Colon (tissue), 2 donors: ENCODE measurements at regions not wholly inside any gene's neighbourhood (a gene's known extent, or its start where the extent isn't known, plus 50 kb on each side); places are given as distances from the start of the nearest gene placed in this dataset.

Experiments used
- FAIRE-seq: peaks from 2 replicates; lab custom pipeline; 2012; peaks lifted over from hg19 to GRCh38; lab: Jason Lieb, UNC
- donor health status: control.
- donor health status: control.

DNA sequence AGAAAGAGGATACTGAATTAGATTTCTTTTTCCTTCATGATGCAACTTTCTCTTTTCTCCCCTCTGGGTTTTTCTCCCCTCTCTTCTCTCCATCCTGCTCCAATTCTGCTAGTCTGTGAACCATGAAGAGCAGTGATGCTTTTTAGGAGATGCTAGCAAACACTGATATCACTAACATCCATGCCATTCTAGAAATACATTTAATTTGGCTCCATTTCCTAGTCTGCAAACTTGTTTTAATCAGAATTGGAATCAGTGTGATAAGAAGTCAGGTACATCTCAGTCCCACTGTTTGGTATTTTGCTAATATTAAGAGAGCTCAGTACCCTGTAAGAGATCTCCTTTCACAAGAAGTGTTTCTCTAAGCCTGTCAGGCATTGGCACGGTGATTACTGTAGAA lies 437.1 kb downstream of the RWDD3 start:
- FAIRE-seq, result no peak

DNA sequence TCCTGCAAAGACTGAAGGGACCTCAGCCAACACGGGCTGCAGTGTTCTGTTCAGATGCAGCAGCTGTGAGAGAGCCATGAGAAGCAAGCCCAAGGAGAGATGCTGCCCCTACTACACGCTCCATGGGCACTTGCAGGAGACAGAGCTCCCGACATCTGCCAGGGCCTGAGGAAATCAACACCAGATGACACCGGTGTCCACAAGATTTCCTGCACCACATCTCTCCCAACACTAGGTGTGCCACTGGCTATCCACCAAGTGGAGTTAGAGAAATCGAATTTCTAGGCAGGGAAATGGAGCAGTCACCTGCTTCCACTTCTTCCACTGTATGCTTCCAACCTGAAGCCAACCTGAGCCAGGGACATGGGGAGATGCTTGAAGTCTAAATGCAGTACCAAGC lies 445.3 kb downstream of the RWDD3 start:
- FAIRE-seq, result no peak

DNA sequence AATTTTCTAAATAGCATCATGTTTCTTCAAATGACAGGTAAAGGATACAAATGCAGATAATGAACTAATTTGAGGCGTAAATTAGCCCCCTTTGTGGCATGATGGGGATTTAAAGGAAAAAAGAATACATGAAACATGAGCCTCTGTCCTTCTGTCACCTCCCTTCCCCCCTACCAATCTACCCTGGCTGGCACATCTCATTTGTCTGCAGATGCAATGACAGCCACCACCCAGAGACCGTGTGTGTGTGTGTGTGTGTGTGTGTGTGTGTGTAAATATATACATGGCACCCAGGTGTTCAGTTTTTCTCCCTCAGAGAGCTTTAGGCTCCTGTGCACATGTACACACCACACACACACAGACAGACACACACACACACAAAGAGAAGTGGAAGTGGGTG lies 451.1 kb downstream of the RWDD3 start:
- FAIRE-seq, result no peak

DNA sequence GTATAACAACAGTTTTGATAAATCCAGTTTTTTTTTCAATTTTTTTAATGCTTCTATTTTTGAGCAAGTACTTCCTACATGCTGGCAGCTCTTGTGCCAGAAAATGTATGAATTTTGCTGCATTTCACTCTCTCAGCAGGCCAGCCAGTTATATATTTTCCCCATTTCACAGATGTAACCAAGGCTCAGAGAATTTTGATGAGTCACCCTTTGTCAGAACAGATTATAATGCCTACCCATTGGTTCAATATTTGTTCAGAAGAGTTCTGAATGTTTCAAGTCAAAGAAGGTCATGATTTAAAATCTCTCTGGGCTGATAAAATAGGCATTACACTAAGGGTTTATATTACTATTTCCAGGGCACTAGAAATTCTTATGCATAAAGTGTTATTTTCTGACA lies 452.2 kb downstream of the RWDD3 start:
- FAIRE-seq, result no peak

DNA sequence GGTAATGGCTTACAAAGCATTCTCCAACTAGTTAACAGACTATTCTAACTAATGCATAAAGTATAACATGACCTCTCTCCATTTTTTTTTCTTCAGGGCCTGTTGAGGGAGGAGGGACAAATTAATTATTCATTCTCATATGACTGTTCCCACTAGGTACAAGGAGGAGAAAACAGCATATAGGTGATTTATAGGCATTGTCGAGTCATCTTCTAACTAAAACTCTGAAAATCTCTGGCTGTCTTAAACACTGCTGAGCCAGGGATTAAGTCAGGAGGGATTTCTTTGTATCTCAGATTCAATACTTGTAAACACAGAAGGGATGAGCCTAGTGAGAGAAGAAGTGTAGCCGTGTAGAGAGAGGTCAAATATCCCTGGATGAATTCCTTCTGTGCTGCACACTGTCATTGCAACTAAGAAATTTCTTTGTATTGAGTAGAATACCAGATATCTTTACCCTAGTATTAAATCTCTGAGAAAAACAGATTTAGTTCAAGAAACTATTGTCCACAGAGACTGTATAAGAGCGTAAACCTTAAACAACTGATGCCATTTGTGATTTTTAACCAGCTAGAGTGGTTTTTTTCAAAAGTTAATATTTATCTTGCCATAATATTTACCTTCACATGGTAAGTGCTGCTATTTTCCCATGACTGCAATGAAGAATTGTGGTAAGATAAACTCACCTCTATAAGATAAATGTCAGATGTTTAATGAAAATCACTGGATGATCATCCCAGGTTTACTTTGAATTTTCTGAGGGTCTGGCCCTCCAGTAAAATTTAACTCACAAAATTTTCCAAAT lies 465.3 kb downstream of the RWDD3 start:
- FAIRE-seq, result no peak

DNA sequence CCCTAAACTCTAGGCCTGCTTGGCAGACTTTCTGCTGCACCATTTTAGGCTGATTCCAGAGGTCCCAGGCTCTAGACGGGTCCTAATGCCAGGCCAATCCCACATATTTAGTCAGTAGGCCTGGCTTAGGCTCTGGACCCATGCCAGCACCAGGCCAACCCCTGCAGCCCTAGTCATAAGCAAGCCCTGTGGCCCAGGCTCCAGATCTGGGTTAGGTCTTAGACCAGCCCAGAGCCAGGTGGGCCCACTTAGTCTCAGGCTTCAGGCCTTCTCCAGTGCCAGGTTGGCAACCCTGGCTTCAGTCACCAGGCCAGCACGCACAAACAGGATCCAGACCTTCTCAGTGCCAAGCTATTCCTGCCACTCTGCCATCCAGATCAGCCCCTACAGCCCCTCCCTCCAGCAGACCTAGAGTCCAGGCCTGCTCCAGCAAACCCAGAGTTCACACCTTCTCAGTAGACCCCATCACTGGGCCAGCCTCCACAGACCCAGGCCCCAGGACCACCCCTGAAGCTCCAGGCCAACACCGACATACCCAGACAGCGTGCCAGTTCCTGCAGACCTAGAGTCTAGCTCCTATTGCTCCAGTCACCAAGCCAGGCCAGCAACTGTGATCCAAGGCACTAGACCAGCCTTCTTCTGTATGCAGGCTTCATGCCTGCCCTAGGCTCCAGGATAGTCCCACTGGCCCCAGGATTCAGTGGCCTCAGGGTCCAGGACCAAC lies 467.6 kb downstream of the RWDD3 start:
- no peak for FAIRE-seq

DNA sequence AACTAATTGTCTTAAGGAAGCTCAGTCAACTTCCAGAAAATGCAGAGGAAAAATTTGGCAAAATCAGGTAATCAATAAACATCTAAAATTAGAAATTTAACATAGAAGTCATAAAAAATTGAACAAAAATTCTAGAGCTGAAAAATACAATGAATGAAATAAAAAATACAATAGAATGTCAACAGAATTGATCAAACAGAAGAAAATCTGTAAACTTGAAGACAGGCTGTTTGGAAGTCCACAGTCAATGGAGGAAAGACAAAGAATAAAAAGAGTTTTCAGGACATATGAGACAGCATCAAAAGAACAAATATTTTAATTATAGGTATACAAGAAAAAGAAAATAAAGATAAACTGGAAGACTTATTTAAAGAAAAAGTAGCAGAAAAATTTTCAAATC lies 469.0 kb downstream of the RWDD3 start:
- no peak for FAIRE-seq

DNA sequence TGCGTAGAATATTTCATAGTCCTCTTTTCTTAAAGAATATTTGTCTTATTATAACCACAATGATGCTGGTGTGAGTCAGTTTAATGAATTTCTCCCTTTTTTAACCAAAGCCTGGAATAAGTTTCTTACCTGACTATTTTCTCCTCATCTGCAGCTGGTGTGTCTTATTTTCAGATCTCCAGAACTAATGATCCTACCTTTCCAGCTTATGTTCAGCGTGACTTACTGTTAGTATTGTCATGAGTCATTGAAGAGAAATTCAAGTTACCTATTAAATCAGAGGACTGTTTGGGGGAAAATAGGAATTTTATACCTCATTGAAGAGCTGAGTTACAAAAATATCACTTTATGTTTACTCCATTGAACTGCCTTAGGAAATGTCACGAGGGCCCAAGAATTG lies 482.1 kb downstream of the RWDD3 start:
- FAIRE-seq, result no peak

DNA sequence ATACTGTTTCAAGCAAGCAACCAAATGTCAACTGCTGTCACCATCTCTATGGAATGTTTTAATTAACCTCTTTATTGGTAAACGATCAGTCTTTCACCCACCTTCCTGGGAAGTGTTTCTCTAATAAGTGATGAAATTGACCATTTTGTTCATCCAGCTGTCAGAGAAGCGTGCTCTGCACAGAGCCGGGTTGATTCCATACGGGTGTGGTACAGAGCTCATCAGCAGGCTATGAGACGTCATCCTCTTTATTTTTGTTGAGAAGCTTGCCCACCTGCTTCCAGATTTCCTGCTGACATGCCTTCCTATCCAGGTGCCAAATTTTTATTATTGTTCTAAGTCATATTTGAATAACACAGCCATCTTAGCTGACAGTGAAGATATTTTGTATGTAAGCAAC lies 482.5 kb downstream of the RWDD3 start:
- FAIRE-seq, result no peak

DNA sequence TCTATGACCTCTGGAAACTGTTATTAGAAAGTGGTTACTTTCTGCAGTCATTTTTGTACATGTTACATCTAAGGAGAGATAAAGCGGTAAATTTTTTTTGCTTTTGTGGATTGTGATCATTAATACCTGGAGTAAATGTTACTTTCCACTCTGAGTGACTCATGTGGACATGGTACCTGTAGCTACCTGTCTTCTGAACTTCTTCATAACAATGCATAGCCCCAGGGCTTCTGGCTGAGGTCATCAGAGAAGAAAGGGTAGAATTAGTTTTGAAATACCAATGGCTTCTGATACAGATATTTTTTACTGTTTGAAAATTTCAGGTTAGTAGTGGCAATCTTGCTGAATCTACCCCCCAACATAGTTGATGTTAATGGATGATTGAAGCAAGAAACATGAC lies 489.3 kb downstream of the RWDD3 start:
- FAIRE-seq, result no peak

DNA sequence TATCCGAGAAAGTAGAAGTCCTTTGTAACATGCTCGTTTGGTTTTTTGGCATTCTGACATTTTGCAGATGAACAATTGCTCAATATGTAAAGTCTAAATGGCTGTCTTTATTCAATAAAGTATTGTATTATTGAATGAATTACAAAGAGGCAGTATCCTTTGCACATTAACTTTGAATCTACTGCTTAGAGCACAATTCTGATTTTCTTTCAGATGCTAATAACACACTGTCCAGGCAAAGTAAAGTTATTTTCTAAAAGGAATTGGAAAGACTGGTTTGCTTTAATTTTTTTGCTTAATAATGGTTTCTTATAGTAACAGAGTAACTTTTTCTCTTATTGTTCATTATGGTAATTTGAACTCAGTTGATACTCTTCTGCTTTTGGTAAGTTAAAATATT lies 494.8 kb downstream of the RWDD3 start:
- no peak for FAIRE-seq

DNA sequence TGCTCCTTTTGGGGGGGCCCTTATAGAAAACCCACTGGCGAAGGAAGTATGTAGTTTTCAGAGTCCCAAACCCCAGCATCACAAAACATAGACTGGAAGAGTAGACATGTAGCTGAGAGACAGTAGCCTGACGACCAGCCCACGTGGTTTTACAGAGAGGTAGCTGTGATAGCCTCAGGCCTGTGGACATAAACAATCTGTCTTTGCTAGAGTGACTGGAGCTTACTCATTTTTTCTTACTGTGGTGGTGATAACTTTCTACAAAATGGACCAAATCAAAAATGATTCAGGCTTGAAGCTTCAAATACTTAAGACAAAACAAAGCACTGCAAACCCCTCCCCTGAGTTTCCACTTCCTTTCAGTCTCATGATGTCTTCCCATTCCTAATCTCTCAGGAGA lies 497.0 kb downstream of the RWDD3 start:
- no peak for FAIRE-seq

DNA sequence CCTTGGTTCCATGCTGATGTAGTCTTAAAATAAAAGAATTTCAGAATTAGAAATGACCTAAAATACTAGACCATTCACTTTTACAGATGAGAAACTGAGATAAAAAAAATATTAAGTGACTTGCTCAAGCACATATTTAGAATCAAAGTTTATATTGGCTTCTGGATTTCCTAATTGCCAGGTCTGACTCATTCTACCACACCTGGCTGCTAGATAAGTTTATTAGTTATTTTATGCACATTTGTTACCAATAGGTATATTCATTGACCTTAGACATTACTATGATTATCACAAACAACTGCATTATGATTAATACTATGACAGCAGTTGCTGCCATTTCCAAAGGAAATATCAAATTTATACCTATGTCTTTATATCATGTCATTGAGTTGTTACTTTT lies 497.5 kb downstream of the RWDD3 start:
- FAIRE-seq, result no peak

DNA sequence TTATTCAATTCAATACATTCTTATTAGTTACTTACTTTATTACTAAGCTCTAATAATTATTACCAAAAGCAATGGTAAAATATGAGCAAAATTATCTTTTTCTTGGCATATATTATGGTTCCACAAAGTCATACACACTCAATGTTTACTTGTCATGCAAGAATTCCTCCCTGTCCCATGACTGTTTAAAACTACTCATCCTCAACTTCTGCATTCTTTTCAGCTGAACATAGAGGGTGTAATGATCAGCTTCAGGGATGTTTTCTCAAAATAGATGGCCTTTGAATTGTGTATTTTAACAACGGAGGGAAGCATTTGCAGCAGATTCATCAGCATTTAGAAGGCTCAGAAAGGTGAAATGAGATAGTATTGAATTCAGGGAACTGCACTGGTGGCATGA lies 499.0 kb downstream of the RWDD3 start:
- no peak for FAIRE-seq

DNA sequence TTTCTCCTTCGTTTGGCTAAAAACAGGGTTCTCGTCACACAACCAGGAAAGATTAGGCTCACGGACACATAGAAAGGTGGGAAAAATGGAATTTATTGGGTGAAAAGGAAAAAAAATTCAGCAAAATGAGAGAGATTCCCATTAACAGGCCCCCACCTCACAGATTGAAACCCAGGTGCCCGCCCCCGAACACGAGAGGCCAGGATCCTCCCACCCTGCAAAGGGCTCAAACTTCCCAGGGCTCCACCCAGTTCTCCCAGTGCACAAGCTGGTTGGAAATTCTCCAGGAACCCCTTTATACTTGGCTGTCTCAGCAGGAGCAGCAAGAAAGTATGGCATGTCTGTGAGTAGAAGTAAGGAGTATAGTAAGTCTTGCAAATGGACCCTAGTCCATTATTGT lies 499.7 kb downstream of the RWDD3 start:
- FAIRE-seq, result no peak

DNA sequence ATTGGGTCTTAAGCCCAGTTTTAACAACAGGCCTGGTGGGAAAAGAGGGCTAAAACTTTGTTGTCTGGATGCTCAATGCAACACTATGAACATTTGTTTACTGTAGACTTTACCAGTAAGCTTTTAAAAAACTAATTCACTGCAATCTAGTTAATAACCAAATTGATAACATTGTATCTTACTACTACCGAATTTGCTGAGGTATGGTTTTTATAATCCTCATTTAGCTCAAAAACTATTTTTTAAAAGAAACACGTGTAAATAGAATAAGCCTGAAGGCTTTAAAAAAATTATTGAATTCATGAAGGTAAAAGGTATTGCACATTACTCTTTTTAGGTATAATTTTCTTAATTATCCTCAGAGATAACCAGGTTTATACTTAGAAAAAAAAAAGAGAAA lies 500.6 kb downstream of the RWDD3 start:
- no peak for FAIRE-seq

DNA sequence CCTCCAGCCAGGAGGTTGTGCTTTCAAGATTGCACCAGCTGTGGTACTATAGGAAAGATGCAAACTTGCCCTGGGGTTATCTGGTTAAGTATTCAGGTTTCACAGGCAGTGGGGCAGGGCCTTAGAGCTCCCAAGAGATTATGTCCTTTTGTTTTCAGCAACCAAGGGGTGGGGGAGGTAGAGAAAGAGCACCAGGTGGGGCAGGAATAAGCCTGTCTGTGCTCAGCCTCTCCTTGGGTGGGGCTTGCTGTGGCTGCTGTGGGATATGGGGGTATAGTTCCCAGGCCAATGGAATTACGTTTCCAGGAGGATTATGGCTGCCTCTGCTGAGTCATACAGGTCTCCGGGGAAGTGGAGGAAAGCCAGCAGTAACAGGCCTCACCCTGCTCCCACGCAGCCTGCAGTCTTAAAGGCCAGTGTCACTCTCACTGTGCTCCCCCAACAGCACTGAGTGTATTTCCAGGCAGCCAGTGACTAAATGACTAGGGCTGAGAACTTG lies 508.6 kb downstream of the RWDD3 start:
- FAIRE-seq, result no peak

DNA sequence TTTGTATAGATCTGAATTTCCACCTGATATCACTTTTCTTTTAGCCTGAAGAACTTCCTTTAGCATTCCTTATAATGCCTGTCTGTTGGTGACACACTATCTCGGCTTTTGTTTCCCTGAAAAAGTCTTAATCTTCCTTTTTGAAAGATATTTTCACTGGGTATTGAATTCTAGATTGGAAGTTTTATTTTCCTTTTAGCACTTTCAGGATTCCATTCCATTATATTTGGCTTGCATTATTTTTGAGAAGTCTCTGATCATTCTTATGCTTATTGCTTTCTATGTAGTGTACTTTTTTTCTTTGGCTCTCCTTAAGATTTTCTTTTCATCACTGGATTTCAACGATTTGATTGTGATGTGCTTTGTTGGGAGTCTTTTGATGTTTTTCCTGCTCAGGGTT lies 510.7 kb downstream of the RWDD3 start:
- no peak for FAIRE-seq

DNA sequence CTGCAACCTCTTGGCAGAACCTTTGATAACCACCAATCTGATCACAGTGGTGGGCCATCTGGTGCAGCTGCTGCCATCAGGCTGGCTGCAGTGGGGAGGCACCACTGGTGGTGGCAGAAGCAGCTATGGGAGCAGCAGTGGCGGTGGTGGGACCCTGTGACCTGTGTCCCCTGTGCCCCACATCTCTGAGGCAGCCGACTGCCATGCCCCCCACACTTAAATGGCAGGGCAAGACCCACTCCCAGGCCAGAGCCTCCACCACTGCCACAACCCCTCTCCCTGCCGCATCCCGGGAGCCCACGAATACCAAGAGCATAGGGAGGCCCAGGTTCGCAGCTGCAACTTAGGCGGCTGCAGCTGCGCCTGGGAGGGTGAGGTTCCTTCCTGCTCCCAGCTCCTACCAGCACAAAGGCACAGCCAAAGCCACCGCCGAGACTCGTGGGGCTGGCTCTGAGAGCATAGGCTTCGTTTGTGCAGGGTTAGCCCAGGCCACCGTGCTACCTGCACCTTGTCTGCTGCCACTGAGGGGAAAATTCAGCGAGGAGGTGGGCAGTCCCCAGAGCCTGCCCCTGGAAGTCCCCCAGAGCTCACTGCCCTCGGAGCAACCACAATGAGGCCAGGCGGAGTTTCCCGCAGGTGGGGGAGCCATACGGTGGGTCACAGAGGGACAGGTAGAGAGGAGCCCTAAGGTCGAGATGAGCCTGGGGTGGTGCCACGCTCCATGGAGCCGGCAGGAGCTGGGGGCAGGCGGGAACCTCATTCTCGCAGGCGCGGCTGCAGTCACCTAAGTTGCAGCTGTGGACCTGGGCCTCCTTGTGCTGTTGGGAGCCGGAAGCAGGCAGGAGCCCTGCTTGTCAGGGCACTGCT lies 518.7 kb downstream of the RWDD3 start:
- no peak for FAIRE-seq

DNA sequence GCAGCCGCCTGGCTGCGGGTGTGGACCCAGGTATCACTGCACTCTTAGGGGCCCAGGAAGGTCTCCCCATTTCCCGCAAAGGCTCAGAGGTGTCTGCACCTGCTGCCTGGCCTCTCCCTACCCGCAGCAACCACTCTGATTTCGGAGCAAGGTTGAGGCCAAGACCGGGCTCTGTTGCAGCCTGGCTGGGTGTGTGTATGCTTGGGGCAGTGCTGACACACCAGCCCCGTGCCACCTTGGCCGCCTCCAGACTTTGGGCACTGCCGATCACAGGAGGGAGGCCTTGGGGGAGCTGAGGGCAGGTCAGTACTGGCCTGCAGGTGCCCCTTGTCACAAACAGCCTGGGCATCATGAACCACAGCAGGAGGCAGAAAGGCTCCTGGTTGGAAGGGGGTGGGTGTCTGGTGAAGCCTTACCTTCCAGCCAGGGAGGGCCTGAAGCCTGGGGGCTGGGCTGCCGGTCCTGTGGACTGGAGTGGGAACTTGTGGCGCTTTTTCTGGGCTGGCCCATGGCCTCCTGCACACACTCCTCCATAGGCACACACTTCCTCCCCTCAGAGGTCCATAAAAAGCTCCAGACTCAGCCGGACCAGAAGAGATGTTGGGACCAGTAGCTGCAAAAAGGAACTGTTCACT lies 519.5 kb downstream of the RWDD3 start:
- no peak for FAIRE-seq

DNA sequence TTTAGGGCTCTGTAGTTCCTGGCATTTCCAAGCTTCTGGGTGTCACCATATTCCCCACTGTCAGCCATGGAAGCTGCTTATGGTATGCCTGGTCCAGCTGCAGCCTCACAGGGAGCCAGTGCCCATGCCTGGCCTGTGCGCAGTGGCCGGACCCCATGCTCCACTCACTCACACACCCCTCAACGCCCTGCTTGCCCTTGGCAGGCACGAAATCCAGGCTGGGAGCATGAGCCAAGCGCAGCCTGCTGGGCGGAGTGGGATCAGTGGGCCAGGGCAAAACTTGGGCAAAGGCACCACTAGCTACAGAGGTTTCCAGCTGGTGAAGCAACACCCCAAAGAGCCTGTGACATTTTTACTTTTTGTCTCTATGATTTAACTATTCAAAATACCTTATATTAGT lies 520.4 kb downstream of the RWDD3 start:
- no peak for FAIRE-seq

DNA sequence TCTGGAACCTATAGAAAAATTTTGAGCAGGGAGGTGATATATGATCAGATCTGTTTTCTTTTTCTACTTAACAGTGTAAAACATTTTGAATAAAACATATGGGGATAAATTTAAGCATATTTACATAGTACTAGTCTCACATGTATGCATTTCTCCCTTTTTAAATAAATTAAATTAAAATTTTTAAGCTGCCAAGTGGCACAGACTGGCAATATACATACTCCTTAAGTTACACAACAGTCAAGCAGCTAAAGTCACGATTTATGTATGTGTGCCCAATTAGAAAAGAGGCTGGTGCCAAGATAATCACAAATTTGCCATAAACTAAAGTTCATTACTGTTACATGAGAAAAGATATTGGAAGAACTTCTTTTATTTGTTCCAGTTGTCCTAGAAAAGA lies 532.0 kb downstream of the RWDD3 start:
- no peak for FAIRE-seq
